ENCODE measurements at regions not wholly inside any gene's neighbourhood (a gene's known extent, or its start where the extent isn't known, plus 50 kb on each side); places are given as distances from the start of the nearest gene placed in this dataset.

DNA sequence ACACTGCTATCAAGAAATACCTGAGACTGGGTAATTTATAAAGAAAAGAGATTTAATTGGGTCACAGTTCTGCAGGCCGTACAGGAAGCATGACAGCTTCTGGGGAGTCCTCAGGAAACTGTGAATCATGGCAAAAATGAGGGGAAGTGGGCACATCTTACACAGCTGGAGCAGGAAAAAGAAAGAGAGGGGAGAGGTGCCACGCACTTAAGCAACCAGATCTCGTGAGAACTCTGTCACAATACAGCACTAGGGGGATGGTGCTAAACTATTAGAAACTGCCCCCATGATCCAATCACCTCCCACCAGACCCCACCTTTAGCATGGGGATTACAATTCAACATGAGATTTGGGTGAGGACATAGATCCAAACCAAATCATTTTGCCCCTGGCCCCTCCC lies 105.5 kb upstream of the CPLX2 start:
- TF ChIP-seq, protein P1, sequence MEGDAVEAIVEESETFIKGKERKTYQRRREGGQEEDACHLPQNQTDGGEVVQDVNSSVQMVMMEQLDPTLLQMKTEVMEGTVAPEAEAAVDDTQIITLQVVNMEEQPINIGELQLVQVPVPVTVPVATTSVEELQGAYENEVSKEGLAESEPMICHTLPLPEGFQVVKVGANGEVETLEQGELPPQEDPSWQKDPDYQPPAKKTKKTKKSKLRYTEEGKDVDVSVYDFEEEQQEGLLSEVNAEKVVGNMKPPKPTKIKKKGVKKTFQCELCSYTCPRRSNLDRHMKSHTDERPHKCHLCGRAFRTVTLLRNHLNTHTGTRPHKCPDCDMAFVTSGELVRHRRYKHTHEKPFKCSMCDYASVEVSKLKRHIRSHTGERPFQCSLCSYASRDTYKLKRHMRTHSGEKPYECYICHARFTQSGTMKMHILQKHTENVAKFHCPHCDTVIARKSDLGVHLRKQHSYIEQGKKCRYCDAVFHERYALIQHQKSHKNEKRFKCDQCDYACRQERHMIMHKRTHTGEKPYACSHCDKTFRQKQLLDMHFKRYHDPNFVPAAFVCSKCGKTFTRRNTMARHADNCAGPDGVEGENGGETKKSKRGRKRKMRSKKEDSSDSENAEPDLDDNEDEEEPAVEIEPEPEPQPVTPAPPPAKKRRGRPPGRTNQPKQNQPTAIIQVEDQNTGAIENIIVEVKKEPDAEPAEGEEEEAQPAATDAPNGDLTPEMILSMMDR (IDR thresholded peaks at IDR 0.05; ENCODE audit: insufficient read depth, low read depth, low read length), result no peak
- TF ChIP-seq EZH2 (IDR thresholded peaks at IDR 0.05; ENCODE audit: insufficient read depth, low read length), result no peak

Data from astrocyte (in vitro differentiated cells and primary cell).